Neural crest cell (in vitro differentiated cells): ENCODE measurements at regions not wholly inside any gene's neighbourhood (a gene's known extent, or its start where the extent isn't known, plus 50 kb on each side); places are given as distances from the start of the nearest gene placed in this dataset.

Experiments
- DNase-seq: peaks from one replicate; pipeline ENCODE4 v3.0.0; 2021; ENCODE audit warnings: low read depth, mixed read lengths, low spot score
- H3K27ac Mint-ChIP-seq: one replicate; pipeline ENCODE4 v1.8.0; 2021; ENCODE audit warnings: mild to moderate bottlenecking, mixed read lengths; ENCODE audit not compliant: unreplicated experiment
- H3K27me3 Mint-ChIP-seq: 2 replicates; pipeline ENCODE4 v1.8.0; 2021; ENCODE audit warnings: low read depth, mild to moderate bottlenecking, mixed read lengths
- H3K36me3 Mint-ChIP-seq: 2 replicates; pipeline ENCODE4 v1.8.0; 2021; ENCODE audit warnings: low read depth, mild to moderate bottlenecking, mixed read lengths
- H3K4me1 Mint-ChIP-seq: 2 replicates; pipeline ENCODE4 v1.8.0; 2021; ENCODE audit warnings: mixed read lengths
- H3K4me3 Mint-ChIP-seq: one replicate; pipeline ENCODE4 v1.8.0; 2021; ENCODE audit warnings: mild to moderate bottlenecking, mixed read lengths
- H3K9me3 Mint-ChIP-seq: 2 replicates; pipeline ENCODE4 v1.8.0; 2021; ENCODE audit warnings: mixed read lengths
- CTCF ChIP-seq: fragments of 200-600 bp; sonication (generic); conservative IDR thresholded peaks from 2 replicates; pipeline ENCODE4 v1.5.0; 2021; ENCODE audit warnings: antibody characterized with exemption, mild to moderate bottlenecking

GRCh38 chr11:23542189-23542588 lies 681.9 kb upstream of the CCDC179 start:
- no peak for TF ChIP-seq CTCF
- Mint-ChIP-seq H3K27me3 (peaks cover 5% of the 10 kb centered on the region), H3K4me3 (no peak overlapping the region), H3K36me3 (no peaks in the 10 kb centered on the region), H3K4me1 (peaks cover 3% of the 10 kb centered on the region), H3K9me3 (peaks cover 3% of the 10 kb centered on the region), H3K27ac (no peak overlapping the region)
- no peak for DNase-seq

- Mint-ChIP-seq H3K4me3 (no peak overlapping the region), H3K27me3 (peaks cover 5% of the 10 kb centered on the region), H3K4me1 (peaks cover 3% of the 10 kb centered on the region), H3K36me3 (no peaks in the 10 kb centered on the region), H3K27ac (no peak overlapping the region), H3K9me3 (peaks cover 3% of the 10 kb centered on the region)
- no peak for TF ChIP-seq CTCF
- no peak for DNase-seq
These were observed 682.5 kb upstream of the CCDC179 start for GRCh38 chr11:23542816-23543215.

- Mint-ChIP-seq H3K4me3 (no peak overlapping the region), H3K36me3 (no peaks in the 10 kb centered on the region), H3K27me3 (peaks cover 5% of the 10 kb centered on the region), H3K9me3 (peaks cover 3% of the 10 kb centered on the region), H3K4me1 (peaks cover 3% of the 10 kb centered on the region), H3K27ac (no peak overlapping the region)
- no peak for TF ChIP-seq CTCF
- no peak for DNase-seq
These were observed 683.5 kb upstream of the CCDC179 start for GRCh38 chr11:23543651-23544222.

GRCh38 chr11:23551706-23552105 lies 691.4 kb upstream of the CCDC179 start:
- no peaks in the 10 kb centered on the region for H3K36me3 Mint-ChIP-seq
- H3K27ac Mint-ChIP-seq = no peak overlapping the region

GRCh38 chr11:23554002-23554401 lies 693.7 kb upstream of the CCDC179 start:
- H3K27me3 Mint-ChIP-seq = no peaks in the 10 kb centered on the region
- H3K9me3 Mint-ChIP-seq = no peaks in the 10 kb centered on the region
- H3K4me1 Mint-ChIP-seq = no peaks in the 10 kb centered on the region
- no peaks in the 10 kb centered on the region for H3K36me3 Mint-ChIP-seq
- no peak overlapping the region for H3K4me3 Mint-ChIP-seq
- no peak overlapping the region for H3K27ac Mint-ChIP-seq
- TF ChIP-seq CTCF = no peak
- DNase-seq = no peak

More at GRCh38 chr11:23551706-23552105, 691.4 kb upstream of the CCDC179 start:
- Mint-ChIP-seq H3K4me3 (no peak overlapping the region), H3K27me3 (no peaks in the 10 kb centered on the region), H3K9me3 (no peaks in the 10 kb centered on the region), H3K4me1 (no peaks in the 10 kb centered on the region)
- TF ChIP-seq CTCF = no peak
- DNase-seq = no peak
